IMR-90 (cell line): ENCODE measurements at regions not wholly inside any gene's neighbourhood (a gene's known extent, or its start where the extent isn't known, plus 50 kb on each side); places are given as distances from the start of the nearest gene placed in this dataset.

Experiments used
- ATAC-seq: fragments of 200-7000 bp; cut with Tn5 transposase; 2 replicates; pipeline ENCODE4 v1.9.1; 2020; ENCODE audit warnings: low read depth, mild to moderate bottlenecking, moderate library complexity
- BruUV-seq: library from RNA; stranded (reverse); fragments of 400-500 nt; replicated peaks from 2 replicates; lab custom pipeline; 2021; lab: Mats Ljungman, UMichigan
- CTCF ChIA-PET: fragments of 300-600 bp; formaldehyde crosslinking; extraction: SDS; loops from one replicate; lab custom pipeline; 2021; ENCODE audit warnings: antibody characterized with exemption; lab: Yijun Ruan, JAX
- POLR2A ChIA-PET: fragments of 300-600 bp; sonication (Branson Sonifier 250); formaldehyde crosslinking; loops from one replicate; lab custom pipeline; 2022; ENCODE audit warnings: antibody characterized with exemption; ENCODE audit not compliant: unreplicated experiment; lab: Charles Lee
- DNase-seq: peaks from one replicate; pipeline ENCODE4 v3.0.0; 2013
- H2AFZ ChIP-seq: replicated peaks from 2 replicates; pipeline ENCODE3; 2013; ENCODE audit warnings: low read length, mild to moderate bottlenecking; ENCODE audit not compliant: poor library complexity
- H2AK5ac ChIP-seq: 2 replicates; pipeline ENCODE4 v1.6.1; 2013; ENCODE audit warnings: low read depth, low read length, inconsistent platforms
- H2AK9ac ChIP-seq: replicated peaks from 2 replicates; pipeline ENCODE3; 2013; ENCODE audit warnings: mild to moderate bottlenecking, low read depth, low read length, moderate library complexity; ENCODE audit not compliant: poor library complexity
- H2BK120ac ChIP-seq: 2 replicates; pipeline ENCODE4 v1.6.1; 2013; ENCODE audit warnings: low read depth, low read length, inconsistent platforms
- H2BK15ac ChIP-seq: 3 replicates; pipeline ENCODE4 v1.6.1; 2013; ENCODE audit warnings: low read depth, low read length, inconsistent platforms
- H2BK20ac ChIP-seq: 2 replicates; pipeline ENCODE4 v1.6.1; 2013; ENCODE audit warnings: low read depth, mild to moderate bottlenecking, inconsistent platforms, low read length, moderate library complexity
- H2BK5ac ChIP-seq: 2 replicates; pipeline ENCODE4 v1.6.1; 2013; ENCODE audit warnings: mild to moderate bottlenecking, low read depth, low read length, inconsistent platforms; ENCODE audit not compliant: poor library complexity, severe bottlenecking
- H3K14ac ChIP-seq: replicated peaks from 2 replicates; pipeline ENCODE4 v1.6.1; 2013; ENCODE audit warnings: low read depth, low read length, inconsistent platforms
- H3K18ac ChIP-seq: 2 replicates; pipeline ENCODE4 v1.6.1; 2013; ENCODE audit warnings: low read depth, low read length, control low read depth
- H3K23ac ChIP-seq: 2 replicates; pipeline ENCODE4 v1.6.1; 2013; ENCODE audit warnings: low read depth, low read length, inconsistent platforms
- H3K27ac ChIP-seq: 2 replicates; pipeline ENCODE4 v1.5.1; 2013; ENCODE audit warnings: mild to moderate bottlenecking, control low read depth, low read length; ENCODE audit not compliant: insufficient read depth
- H3K27me3 ChIP-seq: 2 replicates; pipeline ENCODE4 v1.6.1; 2013; ENCODE audit warnings: low read length; ENCODE audit not compliant: control insufficient read depth, insufficient read depth
- H3K36me3 ChIP-seq: 2 replicates; pipeline ENCODE4 v1.6.1; 2013; ENCODE audit warnings: low read length, mixed read lengths; ENCODE audit not compliant: control insufficient read depth, insufficient read depth
- H3K4ac ChIP-seq: 2 replicates; pipeline ENCODE4 v1.6.1; 2013; ENCODE audit warnings: low read depth, low read length, inconsistent platforms
- H3K4me1 ChIP-seq: 2 replicates; pipeline ENCODE4 v1.6.1; 2013; ENCODE audit warnings: low read length, mixed read lengths; ENCODE audit not compliant: control insufficient read depth, insufficient read depth
- H3K4me2 ChIP-seq: 2 replicates; pipeline ENCODE4 v1.6.1; 2013; ENCODE audit warnings: low read depth, mild to moderate bottlenecking, control low read depth, low read length, moderate library complexity
- H3K4me3 ChIP-seq: 2 replicates; pipeline ENCODE4 v1.5.1; 2013; ENCODE audit warnings: low read depth, mild to moderate bottlenecking, control low read depth, low read length, moderate library complexity; ENCODE audit not compliant: insufficient read depth
- H3K56ac ChIP-seq: 2 replicates; pipeline ENCODE4 v1.6.1; 2013; ENCODE audit warnings: low read length, inconsistent platforms; ENCODE audit not compliant: insufficient read depth; ENCODE audit errors: extremely low read depth
- H3K79me1 ChIP-seq, 2 experiments: 2 replicates each; pipeline ENCODE4 v1.6.1; 2013; ENCODE audit warnings: low read length in 2 of 2, inconsistent platforms in 1 of 2, low read depth in 1 of 2
- H3K9ac ChIP-seq: 2 replicates; pipeline ENCODE4 v1.6.1; 2013; ENCODE audit warnings: low read depth, low read length, control low read depth
- H3K9me1 ChIP-seq: 2 replicates; pipeline ENCODE4 v1.6.1; 2013; ENCODE audit warnings: low read length, inconsistent platforms; ENCODE audit not compliant: insufficient read depth
- H3K9me3 ChIP-seq: 2 replicates; pipeline ENCODE4 v1.6.1; 2013; ENCODE audit warnings: low read length; ENCODE audit not compliant: control insufficient read depth, insufficient read depth
- H4K20me1 ChIP-seq: 2 replicates; pipeline ENCODE4 v1.6.1; 2013; ENCODE audit warnings: low read length, inconsistent platforms; ENCODE audit not compliant: insufficient read depth
- H4K5ac ChIP-seq: 2 replicates; pipeline ENCODE4 v1.6.1; 2013; ENCODE audit warnings: mild to moderate bottlenecking, low read depth, low read length, control low read depth
- H4K8ac ChIP-seq, 2 experiments: 2 replicates each; pipeline ENCODE4 v1.6.1; 2013; ENCODE audit warnings: low read depth in 2 of 2, low read length in 2 of 2, control low read depth in 1 of 2, inconsistent platforms in 1 of 2
- H4K91ac ChIP-seq: 2 replicates; pipeline ENCODE4 v1.6.1; 2013; ENCODE audit warnings: low read depth, low read length, inconsistent platforms; ENCODE audit not compliant: insufficient read depth
- BHLHE40 ChIP-seq: fragments of 150-350 bp; IDR thresholded peaks from 2 replicates; pipeline ENCODE4 v1.6.1; 2016; ENCODE audit warnings: mild to moderate bottlenecking, low read depth, low read length
- CEBPB ChIP-seq: IDR thresholded peaks from 2 replicates; pipeline ENCODE4 v1.6.1; 2012; ENCODE audit warnings: low read depth, low read length, improper control_type of control experiment
- CHD1 ChIP-seq: IDR thresholded peaks from 2 replicates; pipeline ENCODE4 v1.6.1; 2012; ENCODE audit warnings: low read depth, low read length, improper control_type of control experiment
- FOS ChIP-seq: fragments of 150-350 bp; IDR thresholded peaks from 2 replicates; pipeline ENCODE4 v1.6.1; 2016; ENCODE audit warnings: low read depth, low read length
- MAFK ChIP-seq: IDR thresholded peaks from 2 replicates; pipeline ENCODE4 v1.6.1; 2012; ENCODE audit warnings: low read depth, low read length, improper control_type of control experiment
- MAZ ChIP-seq: IDR thresholded peaks from 2 replicates; pipeline ENCODE4 v1.6.1; 2012; ENCODE audit warnings: low read depth, mild to moderate bottlenecking, low read length, improper control_type of control experiment, moderate library complexity, borderline replicate concordance
- POLR2A ChIP-seq: IDR thresholded peaks from 2 replicates; pipeline ENCODE4 v1.6.1; 2012; ENCODE audit warnings: mild to moderate bottlenecking, low read depth, low read length
- RCOR1 ChIP-seq: IDR thresholded peaks from 2 replicates; pipeline ENCODE4 v1.6.1; 2012; ENCODE audit warnings: mild to moderate bottlenecking, low read length, improper control_type of control experiment; ENCODE audit not compliant: insufficient replicate concordance
- SMC3 ChIP-seq: fragments of 150-350 bp; IDR thresholded peaks from 2 replicates; pipeline ENCODE4 v1.6.1; 2016; ENCODE audit warnings: low read depth, mild to moderate bottlenecking, antibody characterized with exemption, low read length, moderate library complexity
- WGBS, 2 experiments: methylation state at CpG; one replicate each; pipeline versions ENCODE4 v1.1.5 to v1.1.7; 2013; ENCODE audit warnings: missing lambda C conversion rate in 2 of 2; ENCODE audit not compliant: insufficient read length in 1 of 2; ENCODE audit errors: extremely low coverage in 2 of 2; 5-methylcytosine and 5-hydroxymethylcytosine counted together
- dilution Hi-C: fragments of 300-500 bp; cut with HindIII; formaldehyde crosslinking; loops from one replicate; pipeline ENCODE4 v1.14.3; 2018; ENCODE audit warnings: low sequenced_read_pairs; ENCODE audit not compliant: unreplicated experiment
- in situ Hi-C: fragments of 300-500 bp; cut with MboI; formaldehyde crosslinking; loops from 3 replicates; pipeline ENCODE4 v1.14.3; 2019; ENCODE audit warnings: low sequenced_read_pairs, inconsistent platforms, mixed read lengths
- intact Hi-C: fragments of 100-400 bp; cut with micrococcal nuclease; formaldehyde crosslinking; loops from 2 replicates; pipeline ENCODE4 v1.10.0; 2022
- TF ChIP-seq, protein P1 (sequence below): fragments of 150-350 bp; IDR thresholded peaks from 2 replicates; pipeline ENCODE4 v1.6.1; 2017; ENCODE audit warnings: mild to moderate bottlenecking, antibody characterized with exemption, low read length, low read depth
- TF ChIP-seq, protein P2 (sequence below): conservative IDR thresholded peaks from 2 replicates; pipeline ENCODE4 v1.5.1; 2012; ENCODE audit warnings: mild to moderate bottlenecking, low read depth, low read length, improper control_type of control experiment
- TF ChIP-seq, protein P3 (sequence below): fragments of 150-350 bp; IDR thresholded peaks from 2 replicates; pipeline ENCODE4 v1.6.1; 2016; ENCODE audit warnings: low read depth, mild to moderate bottlenecking, low read length, moderate library complexity, borderline replicate concordance

DNA sequence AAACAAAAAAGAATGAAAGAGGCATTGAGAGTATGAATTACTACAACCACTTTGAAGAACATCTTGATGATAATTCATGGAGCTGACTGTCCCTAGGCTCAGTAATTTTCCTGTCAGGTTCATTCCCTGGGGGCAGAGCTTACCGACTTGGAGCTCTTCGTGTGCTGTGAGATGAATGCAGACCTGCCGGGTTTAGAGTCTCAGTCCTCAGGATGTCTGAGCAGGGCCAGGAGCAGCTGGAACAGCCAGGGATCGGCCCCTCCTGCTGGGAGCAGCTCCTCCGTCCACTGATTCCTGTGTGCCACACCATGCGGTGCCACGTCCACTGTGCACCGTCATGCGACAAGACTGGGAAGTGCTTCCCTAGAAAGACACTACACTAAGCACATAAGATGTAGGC, 62.2 kb upstream of the SPIN1 start:
- dilution Hi-C loops, result no loop called here
- ATAC-seq (no peak), DNase-seq (no peak)
- Histone ChIP-seq H2AFZ (peak overlapping the region; percentile 48), H3K4me3 (no peak overlapping the region), H2BK20ac (no peak overlapping the region), H2AK5ac (no peak overlapping the region), H4K8ac (no peak overlapping the region), H4K5ac (no peak overlapping the region), H2BK120ac (no peak overlapping the region), H3K56ac (no peak overlapping the region), H3K27ac (no peak overlapping the region), H3K9ac (no peak overlapping the region), H3K23ac (no peak overlapping the region), H4K20me1 (no peaks in the 10 kb centered on the region), H3K4ac (no peak overlapping the region), H3K4me2 (no peak overlapping the region), H3K9me1 (peaks cover 2% of the 10 kb centered on the region; the same call in 1 of the 2 replicates), H3K9me3 (no peaks in the 10 kb centered on the region), H3K14ac (no peak overlapping the region), H2BK5ac (no peak overlapping the region), H3K4me1 (no peaks in the 10 kb centered on the region), H2AK9ac (no peak overlapping the region), H3K27me3 (peaks cover 6% of the 10 kb centered on the region), H4K91ac (no peak overlapping the region), H3K18ac (no peak overlapping the region), H3K36me3 (no peaks in the 10 kb centered on the region), H3K79me1 (no peaks in the 10 kb centered on the region), H2BK15ac (no peak overlapping the region)
- in situ Hi-C loops, result no loop called here
- no TSS peak for BruUV-seq
- TF ChIP-seq MAFK, result no peak
- TF ChIP-seq, protein P1, sequence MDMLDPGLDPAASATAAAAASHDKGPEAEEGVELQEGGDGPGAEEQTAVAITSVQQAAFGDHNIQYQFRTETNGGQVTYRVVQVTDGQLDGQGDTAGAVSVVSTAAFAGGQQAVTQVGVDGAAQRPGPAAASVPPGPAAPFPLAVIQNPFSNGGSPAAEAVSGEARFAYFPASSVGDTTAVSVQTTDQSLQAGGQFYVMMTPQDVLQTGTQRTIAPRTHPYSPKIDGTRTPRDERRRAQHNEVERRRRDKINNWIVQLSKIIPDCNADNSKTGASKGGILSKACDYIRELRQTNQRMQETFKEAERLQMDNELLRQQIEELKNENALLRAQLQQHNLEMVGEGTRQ, result no peak
- TF ChIP-seq, protein P2, sequence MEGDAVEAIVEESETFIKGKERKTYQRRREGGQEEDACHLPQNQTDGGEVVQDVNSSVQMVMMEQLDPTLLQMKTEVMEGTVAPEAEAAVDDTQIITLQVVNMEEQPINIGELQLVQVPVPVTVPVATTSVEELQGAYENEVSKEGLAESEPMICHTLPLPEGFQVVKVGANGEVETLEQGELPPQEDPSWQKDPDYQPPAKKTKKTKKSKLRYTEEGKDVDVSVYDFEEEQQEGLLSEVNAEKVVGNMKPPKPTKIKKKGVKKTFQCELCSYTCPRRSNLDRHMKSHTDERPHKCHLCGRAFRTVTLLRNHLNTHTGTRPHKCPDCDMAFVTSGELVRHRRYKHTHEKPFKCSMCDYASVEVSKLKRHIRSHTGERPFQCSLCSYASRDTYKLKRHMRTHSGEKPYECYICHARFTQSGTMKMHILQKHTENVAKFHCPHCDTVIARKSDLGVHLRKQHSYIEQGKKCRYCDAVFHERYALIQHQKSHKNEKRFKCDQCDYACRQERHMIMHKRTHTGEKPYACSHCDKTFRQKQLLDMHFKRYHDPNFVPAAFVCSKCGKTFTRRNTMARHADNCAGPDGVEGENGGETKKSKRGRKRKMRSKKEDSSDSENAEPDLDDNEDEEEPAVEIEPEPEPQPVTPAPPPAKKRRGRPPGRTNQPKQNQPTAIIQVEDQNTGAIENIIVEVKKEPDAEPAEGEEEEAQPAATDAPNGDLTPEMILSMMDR, result no peak
- no peak for TF ChIP-seq SMC3
- no peak for TF ChIP-seq FOS
- TF ChIP-seq RCOR1, result no peak
- no peak for TF ChIP-seq CHD1
- TF ChIP-seq, protein P3, sequence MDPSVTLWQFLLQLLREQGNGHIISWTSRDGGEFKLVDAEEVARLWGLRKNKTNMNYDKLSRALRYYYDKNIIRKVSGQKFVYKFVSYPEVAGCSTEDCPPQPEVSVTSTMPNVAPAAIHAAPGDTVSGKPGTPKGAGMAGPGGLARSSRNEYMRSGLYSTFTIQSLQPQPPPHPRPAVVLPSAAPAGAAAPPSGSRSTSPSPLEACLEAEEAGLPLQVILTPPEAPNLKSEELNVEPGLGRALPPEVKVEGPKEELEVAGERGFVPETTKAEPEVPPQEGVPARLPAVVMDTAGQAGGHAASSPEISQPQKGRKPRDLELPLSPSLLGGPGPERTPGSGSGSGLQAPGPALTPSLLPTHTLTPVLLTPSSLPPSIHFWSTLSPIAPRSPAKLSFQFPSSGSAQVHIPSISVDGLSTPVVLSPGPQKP, result no peak
- TF ChIP-seq MAZ, result no peak
- TF ChIP-seq POLR2A, result no peak
- no peak for TF ChIP-seq BHLHE40
- TF ChIP-seq CEBPB, result no peak
- POLR2A ChIA-PET, result no interaction called here
- intact Hi-C loops, result no loop called here
- WGBS, 2 experiments, result 78% methylated on average over 3 of the region's 9 CpGs; no CpG with 5 or more reads in 1 of the 2 experiments
- CTCF ChIA-PET, result no interaction called here
